ENCODE measurements at regions not wholly inside any gene's neighbourhood (a gene's known extent, or its start where the extent isn't known, plus 50 kb on each side); places are given as distances from the start of the nearest gene placed in this dataset.

DNA sequence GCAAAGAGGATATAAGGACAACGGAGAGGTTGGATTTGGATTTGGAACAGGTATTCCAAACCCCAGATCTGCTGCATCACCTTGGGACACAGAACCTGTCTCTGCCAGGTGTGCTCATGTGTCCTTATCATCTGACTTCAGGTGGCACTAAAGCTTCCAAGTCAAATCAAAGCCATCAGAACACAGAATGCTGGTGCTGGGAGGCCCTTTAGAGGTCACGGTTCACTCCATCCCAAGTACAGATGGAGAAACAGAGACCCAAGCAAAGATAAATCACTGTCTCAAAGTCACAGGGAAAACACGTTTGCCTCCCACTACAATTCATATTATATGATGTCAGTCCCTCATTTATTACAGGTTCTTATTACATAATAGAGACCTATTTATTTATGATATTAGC, 72.8 kb downstream of the HES1 start:
- TF ChIP-seq, protein P1, sequence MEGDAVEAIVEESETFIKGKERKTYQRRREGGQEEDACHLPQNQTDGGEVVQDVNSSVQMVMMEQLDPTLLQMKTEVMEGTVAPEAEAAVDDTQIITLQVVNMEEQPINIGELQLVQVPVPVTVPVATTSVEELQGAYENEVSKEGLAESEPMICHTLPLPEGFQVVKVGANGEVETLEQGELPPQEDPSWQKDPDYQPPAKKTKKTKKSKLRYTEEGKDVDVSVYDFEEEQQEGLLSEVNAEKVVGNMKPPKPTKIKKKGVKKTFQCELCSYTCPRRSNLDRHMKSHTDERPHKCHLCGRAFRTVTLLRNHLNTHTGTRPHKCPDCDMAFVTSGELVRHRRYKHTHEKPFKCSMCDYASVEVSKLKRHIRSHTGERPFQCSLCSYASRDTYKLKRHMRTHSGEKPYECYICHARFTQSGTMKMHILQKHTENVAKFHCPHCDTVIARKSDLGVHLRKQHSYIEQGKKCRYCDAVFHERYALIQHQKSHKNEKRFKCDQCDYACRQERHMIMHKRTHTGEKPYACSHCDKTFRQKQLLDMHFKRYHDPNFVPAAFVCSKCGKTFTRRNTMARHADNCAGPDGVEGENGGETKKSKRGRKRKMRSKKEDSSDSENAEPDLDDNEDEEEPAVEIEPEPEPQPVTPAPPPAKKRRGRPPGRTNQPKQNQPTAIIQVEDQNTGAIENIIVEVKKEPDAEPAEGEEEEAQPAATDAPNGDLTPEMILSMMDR (IDR thresholded peaks at IDR 0.05) = no peak
- no peak for TF ChIP-seq POLR2A (IDR thresholded peaks at IDR 0.05)
